ENCODE measurements at regions not wholly inside any gene's neighbourhood (a gene's known extent, or its start where the extent isn't known, plus 50 kb on each side); places are given as distances from the start of the nearest gene placed in this dataset.

GRCh38 chr11:130783323-130783722 lies 133.0 kb downstream of the SNX19 start:
- Histone ChIP-seq H4K20me1 (ENCODE audit: control insufficient read depth, extremely low read depth, insufficient read depth, low read length) (no peaks in the 10 kb centered on the region), H2AFZ (ENCODE audit: control insufficient read depth, low read length) (no peak overlapping the region), H3K4me3 (ENCODE audit: control insufficient read depth in 2 of 3, extremely low read depth in 1 of 3, insufficient read depth in 2 of 3, low read depth in 1 of 3, low read length in 3 of 3) (no peak overlapping the region), H3K79me2 (ENCODE audit: control insufficient read depth, insufficient read depth, low read length) (no peaks in the 10 kb centered on the region), H3K9me1 (ENCODE audit: control insufficient read depth, extremely low read depth, insufficient read depth, low read length) (no peaks in the 10 kb centered on the region), H3K9ac (ENCODE audit: control insufficient read depth, extremely low read depth, insufficient read depth, low read length) (no peak overlapping the region), H3K27ac (ENCODE audit: control insufficient read depth, insufficient read depth, low read length) (no peak overlapping the region), H3K36me3 (ENCODE audit: control insufficient read depth in 2 of 2, extremely low read depth in 1 of 2, insufficient read depth in 2 of 2, low read length in 2 of 2) (no peaks in the 10 kb centered on the region), H3K27me3 (ENCODE audit: control insufficient read depth, extremely low read depth, insufficient read depth, low read length) (no peaks in the 10 kb centered on the region), H3K4me1 (ENCODE audit: control insufficient read depth, extremely low read depth, insufficient read depth, low read length) (peaks cover 36% of the 10 kb centered on the region), H3K4me2 (ENCODE audit: control insufficient read depth, extremely low read depth, insufficient read depth, low read depth, low read length) (no peak overlapping the region), H3K9me3 (ENCODE audit: control insufficient read depth, low read depth, low read length) (no peaks in the 10 kb centered on the region)
- TF ChIP-seq EZH2 (IDR thresholded peaks at IDR 0.05; ENCODE audit: low read length): no peak
- TF ChIP-seq, protein P1, sequence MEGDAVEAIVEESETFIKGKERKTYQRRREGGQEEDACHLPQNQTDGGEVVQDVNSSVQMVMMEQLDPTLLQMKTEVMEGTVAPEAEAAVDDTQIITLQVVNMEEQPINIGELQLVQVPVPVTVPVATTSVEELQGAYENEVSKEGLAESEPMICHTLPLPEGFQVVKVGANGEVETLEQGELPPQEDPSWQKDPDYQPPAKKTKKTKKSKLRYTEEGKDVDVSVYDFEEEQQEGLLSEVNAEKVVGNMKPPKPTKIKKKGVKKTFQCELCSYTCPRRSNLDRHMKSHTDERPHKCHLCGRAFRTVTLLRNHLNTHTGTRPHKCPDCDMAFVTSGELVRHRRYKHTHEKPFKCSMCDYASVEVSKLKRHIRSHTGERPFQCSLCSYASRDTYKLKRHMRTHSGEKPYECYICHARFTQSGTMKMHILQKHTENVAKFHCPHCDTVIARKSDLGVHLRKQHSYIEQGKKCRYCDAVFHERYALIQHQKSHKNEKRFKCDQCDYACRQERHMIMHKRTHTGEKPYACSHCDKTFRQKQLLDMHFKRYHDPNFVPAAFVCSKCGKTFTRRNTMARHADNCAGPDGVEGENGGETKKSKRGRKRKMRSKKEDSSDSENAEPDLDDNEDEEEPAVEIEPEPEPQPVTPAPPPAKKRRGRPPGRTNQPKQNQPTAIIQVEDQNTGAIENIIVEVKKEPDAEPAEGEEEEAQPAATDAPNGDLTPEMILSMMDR (optimal IDR thresholded peaks at IDR 0.05 in 1 of 3, IDR thresholded peaks at IDR 0.05 in 1 of 3, conservative IDR thresholded peaks at IDR 0.05 in 1 of 3; ENCODE audit: extremely low read depth in 1 of 3, insufficient read depth in 2 of 3, low read length in 3 of 3): no peak
- no peak for DNase-seq (ENCODE audit: low read depth, low spot score)
- FAIRE-seq: no peak
- dilution Hi-C loops (cut with MboI; ENCODE audit: extremely low pct_ligation_motif_present, low sequenced_read_pairs): no loop called here

DNA sequence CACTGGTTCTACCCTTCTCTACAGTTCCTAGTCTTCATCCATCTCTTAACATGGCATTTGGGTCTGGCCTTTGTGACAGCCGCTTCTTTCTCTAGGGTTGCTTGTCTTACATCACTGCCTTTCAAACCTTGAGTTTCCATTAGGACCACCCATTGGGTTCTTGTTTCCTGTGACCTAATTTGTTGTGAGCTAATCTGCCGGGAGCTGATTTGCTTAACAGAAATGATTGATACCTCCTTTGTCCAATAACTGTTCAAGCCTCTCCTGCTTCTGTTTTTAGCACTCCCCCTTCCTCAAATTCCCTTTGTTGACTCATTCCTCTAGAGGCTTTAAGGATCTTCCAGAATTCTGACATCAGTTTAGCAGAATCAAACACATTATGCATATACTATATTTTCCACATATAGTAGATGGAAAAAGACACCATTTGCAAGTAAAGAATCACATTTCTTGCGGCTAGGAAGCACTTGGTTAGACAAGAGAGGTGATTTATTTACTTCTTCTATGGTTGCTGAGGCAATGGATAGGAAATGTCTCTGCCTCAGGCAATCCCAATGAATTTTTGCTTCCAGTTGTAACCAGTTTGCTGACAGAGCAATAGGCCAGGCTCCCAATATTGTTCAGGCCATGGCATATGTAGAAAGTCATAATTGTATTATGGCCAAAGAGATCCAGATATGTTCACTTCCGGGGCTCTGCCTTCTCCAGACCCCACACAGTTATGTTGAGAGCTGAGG lies 130.7 kb downstream of the SNX19 start:
- TF ChIP-seq, protein P1 (optimal IDR thresholded peaks at IDR 0.05 in 1 of 3, IDR thresholded peaks at IDR 0.05 in 1 of 3, conservative IDR thresholded peaks at IDR 0.05 in 1 of 3; ENCODE audit: extremely low read depth in 1 of 3, insufficient read depth in 2 of 3, low read length in 3 of 3): no peak
- TF ChIP-seq EZH2 (IDR thresholded peaks at IDR 0.05; ENCODE audit: low read length): no peak
- no peak overlapping the region for H3K9ac ChIP-seq (ENCODE audit: control insufficient read depth, extremely low read depth, insufficient read depth, low read length)
- H2AFZ ChIP-seq (ENCODE audit: control insufficient read depth, low read length): no peak overlapping the region
- H3K9me3 ChIP-seq (ENCODE audit: control insufficient read depth, low read depth, low read length): no peaks in the 10 kb centered on the region
- no peak for DNase-seq (ENCODE audit: low read depth, low spot score)
- H3K36me3 ChIP-seq (ENCODE audit: control insufficient read depth in 2 of 2, extremely low read depth in 1 of 2, insufficient read depth in 2 of 2, low read length in 2 of 2): no peaks in the 10 kb centered on the region
- H3K4me3 ChIP-seq (ENCODE audit: control insufficient read depth in 2 of 3, extremely low read depth in 1 of 3, insufficient read depth in 2 of 3, low read depth in 1 of 3, low read length in 3 of 3): no peak overlapping the region
- H4K20me1 ChIP-seq (ENCODE audit: control insufficient read depth, extremely low read depth, insufficient read depth, low read length): no peaks in the 10 kb centered on the region
- dilution Hi-C loops (cut with MboI; ENCODE audit: extremely low pct_ligation_motif_present, low sequenced_read_pairs): no loop called here
- H3K27me3 ChIP-seq (ENCODE audit: control insufficient read depth, extremely low read depth, insufficient read depth, low read length): no peaks in the 10 kb centered on the region
- peak; percentile 69 for FAIRE-seq
- no peaks in the 10 kb centered on the region for H3K9me1 ChIP-seq (ENCODE audit: control insufficient read depth, extremely low read depth, insufficient read depth, low read length)
- peaks cover 36% of the 10 kb centered on the region for H3K4me1 ChIP-seq (ENCODE audit: control insufficient read depth, extremely low read depth, insufficient read depth, low read length)
- H3K79me2 ChIP-seq (ENCODE audit: control insufficient read depth, insufficient read depth, low read length): no peaks in the 10 kb centered on the region
- H3K4me2 ChIP-seq (ENCODE audit: control insufficient read depth, extremely low read depth, insufficient read depth, low read depth, low read length): no peak overlapping the region
- no peak overlapping the region for H3K27ac ChIP-seq (ENCODE audit: control insufficient read depth, insufficient read depth, low read length)
